A549 (cell line): ENCODE measurements at regions not wholly inside any gene's neighbourhood (a gene's known extent, or its start where the extent isn't known, plus 50 kb on each side); places are given as distances from the start of the nearest gene placed in this dataset.

Experiments used
- CTCF ChIP-seq: fragments of >200 bp; sonication (Bioruptor Twin); formaldehyde crosslinking; IDR thresholded peaks from 3 replicates; pipeline ENCODE4 v1.5.1; 2016
- POLR2A ChIP-seq: IDR thresholded peaks from 2 replicates; pipeline ENCODE4 v1.6.1; 2012; ENCODE audit warnings: mild to moderate bottlenecking, low read length

GRCh38 chr7:42611289-42611928, 300.5 kb downstream of the C7orf25 start:
- no peak for TF ChIP-seq CTCF
- TF ChIP-seq POLR2A, result no peak
